C4-2B (cell line): ENCODE measurements at regions not wholly inside any gene's neighbourhood (a gene's known extent, or its start where the extent isn't known, plus 50 kb on each side); places are given as distances from the start of the nearest gene placed in this dataset.
A peak's percentile ranks its signal among the peaks of the same experiment; 100 is the strongest.

Experiments used
- H3K27ac ChIP-seq: fragments of 450-650 bp; 2 replicates; pipeline ENCODE4 v1.5.1; 2017
- CTCF ChIP-seq: fragments of 450-650 bp; conservative IDR thresholded peaks from 2 replicates; pipeline ENCODE4 v1.5.1; 2017; ENCODE audit warnings: mild to moderate bottlenecking
- ZFX ChIP-seq: fragments of 450-650 bp; IDR thresholded peaks from 2 replicates; pipeline ENCODE4 v1.6.1; 2017

DNA sequence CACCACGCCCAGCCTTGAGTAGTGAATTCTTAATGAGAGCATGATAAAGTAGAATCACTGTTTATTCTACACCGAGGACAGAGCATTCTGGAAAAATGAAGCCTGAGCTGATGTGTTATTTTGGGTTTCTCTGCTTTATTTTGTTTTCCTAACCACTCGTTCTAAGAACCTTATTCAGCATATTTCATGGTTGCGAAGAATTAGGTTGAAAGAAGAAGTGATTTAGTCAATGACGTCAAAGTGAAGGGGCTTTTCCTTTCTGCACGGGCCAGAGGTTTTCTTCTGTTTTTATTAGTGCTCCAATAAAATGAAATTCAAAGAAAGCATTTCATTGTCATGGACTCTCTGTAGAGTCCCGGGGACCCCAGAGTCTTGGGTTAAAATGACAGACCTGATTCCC, 178.5 kb downstream of the MAF start:
- no peak overlapping the region for H3K27ac ChIP-seq
- no peak for TF ChIP-seq ZFX

GRCh38 chr16:79421126-79421525, 179.4 kb downstream of the MAF start:
- no peak for TF ChIP-seq ZFX
- TF ChIP-seq CTCF = no peak
- H3K27ac ChIP-seq = no peak overlapping the region

DNA sequence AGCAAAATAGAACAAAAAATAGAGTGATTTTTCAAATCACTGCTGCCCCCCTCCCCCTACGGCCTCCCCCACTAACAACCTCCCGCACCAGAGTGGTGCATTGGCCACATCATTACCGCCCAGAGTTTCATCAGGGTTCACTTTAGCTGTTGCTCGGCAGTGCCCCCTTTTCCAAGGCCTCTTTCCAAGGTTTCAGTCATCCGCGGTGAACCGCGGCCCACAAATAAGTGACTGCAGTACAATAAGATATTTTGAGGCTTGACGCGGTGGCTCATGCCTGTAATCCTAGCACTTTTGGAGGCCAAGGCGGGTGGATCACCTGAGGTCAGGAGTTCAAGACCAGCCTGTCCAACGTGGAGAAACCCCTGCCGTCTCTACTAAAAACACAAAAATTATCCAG, 180.0 kb downstream of the MAF start:
- TF ChIP-seq CTCF (no peak), ZFX (no peak)
- H3K27ac ChIP-seq = no peak overlapping the region

- TF ChIP-seq ZFX = no peak
- H3K27ac ChIP-seq = no peak overlapping the region
Measured at GRCh38 chr16:79419148-79419547, 181.4 kb downstream of the MAF start.

- H3K27ac ChIP-seq = no peak overlapping the region
- TF ChIP-seq ZFX (no peak), CTCF (peak; percentile 27)
Measured at GRCh38 chr16:79417601-79418008, 182.9 kb downstream of the MAF start.

DNA sequence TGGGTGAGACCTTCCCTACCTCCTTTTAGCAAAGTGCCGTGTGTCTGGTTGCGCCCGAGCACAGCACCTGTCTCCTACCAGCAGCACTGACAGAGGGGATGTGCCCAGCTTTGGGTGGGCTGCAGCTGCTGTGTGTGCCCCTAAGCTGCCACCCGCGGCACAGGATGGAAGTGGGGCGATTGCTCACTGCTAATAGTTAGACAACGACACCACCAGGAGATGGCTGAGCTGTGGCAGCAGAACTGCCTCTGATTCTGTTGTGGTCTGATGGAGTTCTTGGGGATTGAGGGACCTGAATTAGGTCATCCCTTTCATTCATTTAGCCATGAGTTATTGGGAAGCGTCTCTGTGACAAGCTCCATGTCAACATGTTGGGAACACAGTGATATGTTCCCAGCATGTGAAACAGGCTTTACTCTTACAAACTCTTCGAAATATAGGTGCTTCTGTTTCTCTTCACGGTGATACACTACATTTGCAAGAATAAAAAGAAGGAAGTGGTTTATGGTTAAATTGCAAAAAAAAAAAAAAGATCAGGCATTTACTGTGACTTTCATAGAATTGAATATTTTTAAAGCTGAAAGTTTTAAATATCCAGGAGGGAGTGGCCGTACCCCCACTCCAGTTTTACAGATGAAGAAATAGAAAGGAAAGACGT, 184.4 kb downstream of the MAF start:
- no peak for TF ChIP-seq CTCF
- TF ChIP-seq ZFX = no peak
- no peak overlapping the region for H3K27ac ChIP-seq

- TF ChIP-seq ZFX (no peak), CTCF (no peak)
- H3K27ac ChIP-seq = peak overlapping the region; percentile 47
Measured at GRCh38 chr16:79412783-79413225, 187.7 kb downstream of the MAF start.

GRCh38 chr16:79411805-79412204, 188.7 kb downstream of the MAF start:
- H3K27ac ChIP-seq = no peak overlapping the region; the same call in 1 of the 2 replicates
- TF ChIP-seq CTCF (no peak), ZFX (no peak)
